Esophagus (tissue), 2 donors: ENCODE measurements at regions not wholly inside any gene's neighbourhood (a gene's known extent, or its start where the extent isn't known, plus 50 kb on each side); places are given as distances from the start of the nearest gene placed in this dataset.
"Not testable (repeated sequence)": the region's sequence is repeated elsewhere in the genome, so short reads cannot be mapped to it uniquely, and the experiment has no call there.

Source experiments
- H3K27ac ChIP-seq, 2 donors: one replicate each; pipeline ENCODE4 v1.5.1; 2013; ENCODE audit warnings: low read depth in 2 of 2, mild to moderate bottlenecking in 2 of 2, inconsistent platforms in 1 of 2, low read length in 1 of 2, moderate library complexity in 1 of 2
- H3K27me3 ChIP-seq, 2 donors: one replicate each; pipeline ENCODE4 v1.6.1; 2013; ENCODE audit warnings: low read length in 2 of 2, control low read depth in 1 of 2, mild to moderate bottlenecking in 1 of 2; ENCODE audit not compliant: insufficient read depth in 2 of 2, control insufficient read depth in 1 of 2
- H3K36me3 ChIP-seq, 2 donors: one replicate each; pipeline ENCODE4 v1.6.1; 2013; ENCODE audit warnings: low read length in 1 of 2; ENCODE audit not compliant: control insufficient read depth in 2 of 2, insufficient read depth in 2 of 2
- H3K4me1 ChIP-seq, 2 donors: one replicate each; pipeline ENCODE4 v1.6.1; 2013; ENCODE audit warnings: low read length in 1 of 2; ENCODE audit not compliant: control insufficient read depth in 2 of 2, insufficient read depth in 2 of 2
- H3K4me3 ChIP-seq, 2 donors: one replicate each; pipeline ENCODE4 v1.5.1; 2013; ENCODE audit warnings: low read length in 2 of 2, mild to moderate bottlenecking in 2 of 2, low read depth in 1 of 2, moderate library complexity in 1 of 2
- H3K9me3 ChIP-seq, 2 donors: one replicate each; pipeline ENCODE4 v1.6.1; 2013; ENCODE audit warnings: mild to moderate bottlenecking in 2 of 2, low read depth in 1 of 2, low read length in 1 of 2, moderate library complexity in 1 of 2; ENCODE audit not compliant: control insufficient read depth in 2 of 2, insufficient read depth in 1 of 2
- WGBS, 2 donors: extraction: QIAGEN DNeasy Blood & Tissue Kit; methylation state at CpG; one replicate each; pipeline ENCODE4 v1.1.7; 2013; 5-methylcytosine and 5-hydroxymethylcytosine counted together
- donor health status: healthy with polysubstance abuse.
- donor health status: Bipolar disorder and iron deficiency.

DNA sequence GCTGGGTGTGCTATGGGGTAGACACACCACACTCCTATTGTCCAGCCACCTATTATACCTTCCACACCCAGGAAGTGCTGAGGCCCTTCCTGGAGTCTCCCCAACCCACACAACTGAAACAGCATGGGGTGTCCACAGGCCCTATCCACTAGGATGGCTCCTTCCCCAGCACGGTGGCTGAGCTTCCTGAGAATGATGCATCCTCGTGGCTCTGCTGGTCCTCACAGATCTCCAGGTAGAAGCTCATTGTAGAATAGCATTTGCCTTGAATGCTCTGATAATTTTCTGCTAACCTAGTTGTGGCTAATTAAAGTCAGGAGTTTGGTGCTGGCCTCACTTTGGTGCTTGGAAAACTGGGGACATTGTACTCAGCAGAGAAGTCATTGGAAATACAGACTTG lies 182.6 kb downstream of the ANKRD30B start:
- no peaks in the 10 kb centered on the region for H3K36me3 ChIP-seq
- 75 to 76% methylated on average over 2 of the region's 2 CpGs for WGBS, 2 donors
- peaks cover 14 to 15% of the 10 kb centered on the region in 2 donors for H3K9me3 ChIP-seq
- H3K4me1 ChIP-seq: no peaks in the 10 kb centered on the region
- no peak overlapping the region for H3K27ac ChIP-seq
- H3K27me3 ChIP-seq: no peaks in the 10 kb centered on the region
- no peak overlapping the region for H3K4me3 ChIP-seq

DNA sequence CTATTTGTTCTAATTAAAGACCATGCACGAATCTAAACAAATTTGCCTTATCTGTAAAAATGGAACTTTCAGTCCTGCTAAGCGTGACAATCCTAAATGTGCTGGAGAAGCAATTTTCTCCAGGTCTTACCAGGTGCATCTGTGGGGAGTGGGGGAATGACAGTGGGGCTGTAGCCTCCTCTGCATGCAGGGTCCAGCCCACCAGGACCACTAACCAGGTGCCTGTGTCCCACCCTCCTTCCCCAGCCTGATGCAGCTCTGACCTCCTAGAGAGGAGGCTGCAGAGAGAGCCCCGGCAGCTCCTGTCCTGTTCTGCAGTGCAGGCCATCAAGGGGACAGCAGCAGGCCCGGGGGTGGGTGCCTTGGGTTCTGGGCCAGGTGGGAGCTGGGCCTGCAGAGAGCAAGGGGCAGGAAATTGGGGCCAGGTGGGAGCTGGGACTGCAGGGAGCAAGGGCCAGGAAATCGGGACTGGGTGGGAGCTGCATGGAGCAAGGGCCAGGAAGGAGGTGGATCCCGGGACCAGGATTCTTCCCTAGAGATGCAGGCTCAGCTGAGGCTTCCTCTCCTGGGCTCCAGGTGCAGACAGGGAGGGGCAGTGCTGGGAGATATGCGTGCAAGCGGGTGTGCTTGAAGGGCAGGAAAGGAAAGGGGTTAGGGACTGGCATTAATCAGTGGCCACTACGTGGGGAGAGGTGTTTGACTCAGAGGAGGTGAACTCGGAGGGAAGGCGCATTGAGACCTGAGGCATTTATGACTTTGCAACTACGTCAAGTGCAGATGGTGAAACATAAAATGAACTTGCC lies 185.3 kb downstream of the ANKRD30B start:
- Histone ChIP-seq H3K4me1 (no peaks in the 10 kb centered on the region), H3K36me3 (no peaks in the 10 kb centered on the region), H3K4me3 (no peak overlapping the region), H3K27me3 (no peaks in the 10 kb centered on the region), H3K27ac (no peak overlapping the region), H3K9me3 (peaks cover 16 to 19% of the 10 kb centered on the region in 2 donors)
- WGBS, 2 donors: 71 to 74% methylated on average over 11 to 12 of the region's 12 CpGs

DNA sequence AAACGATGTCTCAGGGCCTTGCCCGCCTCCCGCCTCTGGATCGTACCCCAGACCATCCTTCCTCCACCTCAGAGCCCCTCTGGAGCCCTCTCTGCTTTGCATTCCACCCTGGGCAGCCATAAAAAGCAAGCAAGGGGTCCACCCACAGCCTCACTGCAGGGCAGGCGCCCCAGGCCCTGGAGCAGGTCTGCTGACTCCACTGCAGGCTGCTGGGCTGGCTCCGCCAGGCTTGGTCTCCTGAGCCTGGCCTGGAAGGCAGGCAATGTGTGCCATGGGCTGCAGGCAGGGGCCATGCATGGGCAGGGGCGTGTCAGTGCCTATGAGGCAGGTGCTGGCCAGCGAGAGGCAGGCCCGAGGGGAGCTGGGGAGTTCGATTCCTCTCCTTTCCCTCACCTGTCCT lies 186.0 kb downstream of the ANKRD30B start:
- Histone ChIP-seq H3K4me3 (no peak overlapping the region), H3K4me1 (no peaks in the 10 kb centered on the region), H3K27ac (no peak overlapping the region), H3K27me3 (no peaks in the 10 kb centered on the region), H3K36me3 (no peaks in the 10 kb centered on the region), H3K9me3 (peaks cover 16 to 19% of the 10 kb centered on the region in 2 donors)
- WGBS, 2 donors: 76 to 86% methylated on average over 10 of the region's 10 CpGs

DNA sequence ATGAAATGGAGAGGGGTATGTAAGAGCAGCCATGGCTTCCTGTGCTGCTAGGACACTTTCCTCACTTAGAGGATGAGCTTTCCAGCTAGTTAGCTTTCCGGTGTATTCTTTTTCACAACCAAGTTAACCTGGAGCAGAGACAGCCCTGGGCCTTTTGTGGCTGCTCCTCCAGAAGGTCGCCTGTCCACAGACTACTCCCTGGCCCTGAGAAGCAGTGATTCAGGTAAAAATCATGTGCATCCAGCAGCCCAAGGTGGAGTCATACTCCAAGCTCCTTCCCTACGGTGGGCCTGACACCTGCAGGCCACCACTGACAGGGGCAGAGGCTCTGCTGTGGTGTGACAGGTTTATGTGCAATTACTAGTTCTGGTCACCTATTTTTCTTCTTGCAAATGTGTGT lies 187.2 kb downstream of the ANKRD30B start:
- H3K4me3 ChIP-seq: no peak overlapping the region
- no peaks in the 10 kb centered on the region for H3K27me3 ChIP-seq
- H3K9me3 ChIP-seq: peaks cover 18 to 20% of the 10 kb centered on the region in 2 donors
- WGBS, 2 donors: 69 to 70% methylated on average over 3 of the region's 3 CpGs
- no peaks in the 10 kb centered on the region for H3K36me3 ChIP-seq
- H3K4me1 ChIP-seq: no peaks in the 10 kb centered on the region
- H3K27ac ChIP-seq: no peak overlapping the region

DNA sequence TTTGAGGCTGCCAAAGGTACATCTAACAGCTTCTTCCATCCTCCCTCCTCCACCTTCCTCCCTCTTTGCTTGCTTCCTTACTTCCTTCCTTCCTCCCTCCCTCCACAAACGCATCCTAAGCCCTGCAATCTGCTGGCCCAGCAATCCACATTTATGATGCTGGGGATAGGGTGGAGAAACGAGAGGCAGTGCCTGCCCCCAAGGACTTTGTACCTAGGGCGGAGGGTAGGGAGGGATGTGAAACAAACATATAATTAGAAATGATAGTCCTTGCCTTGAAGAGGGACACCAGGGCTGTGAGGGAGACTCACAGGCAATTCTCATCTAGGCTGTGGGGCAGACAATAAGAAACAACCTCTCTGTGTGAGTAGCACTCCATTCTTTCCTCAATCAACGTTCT lies 188.3 kb downstream of the ANKRD30B start:
- Histone ChIP-seq H3K9me3 (peaks cover 18 to 19% of the 10 kb centered on the region in 2 donors), H3K4me3 (no peak overlapping the region), H3K27me3 (no peaks in the 10 kb centered on the region), H3K27ac (no peak overlapping the region), H3K36me3 (no peaks in the 10 kb centered on the region), H3K4me1 (no peaks in the 10 kb centered on the region)
- WGBS, 2 donors: 50 to 53% methylated on average over 4 of the region's 4 CpGs

DNA sequence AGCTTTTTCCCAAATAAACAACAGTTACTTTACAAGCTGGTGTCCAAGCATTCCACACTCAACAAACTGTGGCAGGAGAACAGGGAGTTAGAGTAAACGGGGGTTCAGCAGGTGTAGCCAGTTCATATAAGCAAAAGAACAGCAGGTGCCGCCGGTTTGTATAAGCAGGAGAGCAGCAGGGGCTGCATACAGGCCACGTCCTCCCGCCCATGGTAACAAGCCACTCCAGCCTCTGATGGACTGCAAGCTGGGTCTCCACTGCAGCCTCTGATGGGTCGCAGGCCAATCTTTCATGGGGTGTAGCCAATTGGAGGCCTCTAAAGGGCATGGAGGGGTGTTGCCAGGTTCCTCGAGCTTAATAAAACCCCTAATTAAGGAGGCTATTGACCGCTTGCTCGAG lies 189.3 kb downstream of the ANKRD30B start:
- Histone ChIP-seq H3K27ac (no peak overlapping the region), H3K9me3 (peaks cover 15 to 21% of the 10 kb centered on the region in 2 donors), H3K36me3 (no peaks in the 10 kb centered on the region), H3K27me3 (no peaks in the 10 kb centered on the region), H3K4me3 (no peak overlapping the region), H3K4me1 (no peaks in the 10 kb centered on the region)
- WGBS, 2 donors: 80% methylated on average over 9 of the region's 9 CpGs

DNA sequence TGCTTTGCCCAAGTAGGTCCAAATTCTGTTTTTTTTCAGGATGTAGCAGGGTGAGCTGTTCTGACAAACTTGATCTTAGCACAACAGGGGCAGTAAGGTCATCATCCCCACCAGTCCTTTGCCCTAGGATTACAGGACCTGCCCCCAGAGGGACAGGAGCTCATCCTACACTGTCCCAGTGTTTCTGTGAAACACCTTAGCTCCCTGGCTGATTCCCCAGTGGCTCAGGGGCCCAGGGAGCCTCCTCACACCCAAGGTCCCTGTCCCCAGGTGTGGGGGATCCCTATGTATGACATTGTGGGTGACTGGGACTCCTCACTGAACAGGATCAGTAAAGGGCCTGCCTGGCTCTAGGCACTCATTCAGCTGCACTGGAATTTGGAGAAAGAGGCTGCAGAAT lies 191.2 kb downstream of the ANKRD30B start:
- peaks cover 8 to 16% of the 10 kb centered on the region in 2 donors for H3K9me3 ChIP-seq
- no peaks in the 10 kb centered on the region for H3K4me1 ChIP-seq
- no peak overlapping the region for H3K27ac ChIP-seq
- no peaks in the 10 kb centered on the region for H3K27me3 ChIP-seq
- H3K36me3 ChIP-seq: no peaks in the 10 kb centered on the region
- no peak overlapping the region for H3K4me3 ChIP-seq

DNA sequence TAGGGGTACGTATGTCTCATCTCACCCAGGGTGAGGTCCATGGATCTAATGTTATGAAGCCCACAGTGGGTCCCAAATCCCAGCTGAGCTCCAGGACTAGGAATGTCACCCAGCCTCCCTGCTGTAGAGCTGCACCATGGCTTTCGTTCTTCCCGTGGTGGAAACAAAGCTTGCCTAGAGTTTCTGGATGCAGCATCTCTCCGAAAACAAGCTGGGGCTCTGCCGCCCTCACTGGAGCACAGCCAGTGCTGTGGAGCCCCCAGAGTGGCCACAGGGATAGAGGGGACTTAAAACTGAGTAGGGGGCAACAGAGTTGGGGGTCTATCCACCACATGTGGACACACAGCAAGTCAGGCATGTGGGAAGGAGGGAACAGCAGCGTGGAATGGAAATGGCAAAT lies 192.1 kb downstream of the ANKRD30B start:
- H3K36me3 ChIP-seq, H3K27ac ChIP-seq, H3K27me3 ChIP-seq, H3K4me1 ChIP-seq, H3K4me3 ChIP-seq: not testable (repeated sequence)
- 75 to 78% methylated on average over 6 of the region's 6 CpGs for WGBS, 2 donors
- peaks cover 9 to 16% of the 10 kb centered on the region in 2 donors for H3K9me3 ChIP-seq

DNA sequence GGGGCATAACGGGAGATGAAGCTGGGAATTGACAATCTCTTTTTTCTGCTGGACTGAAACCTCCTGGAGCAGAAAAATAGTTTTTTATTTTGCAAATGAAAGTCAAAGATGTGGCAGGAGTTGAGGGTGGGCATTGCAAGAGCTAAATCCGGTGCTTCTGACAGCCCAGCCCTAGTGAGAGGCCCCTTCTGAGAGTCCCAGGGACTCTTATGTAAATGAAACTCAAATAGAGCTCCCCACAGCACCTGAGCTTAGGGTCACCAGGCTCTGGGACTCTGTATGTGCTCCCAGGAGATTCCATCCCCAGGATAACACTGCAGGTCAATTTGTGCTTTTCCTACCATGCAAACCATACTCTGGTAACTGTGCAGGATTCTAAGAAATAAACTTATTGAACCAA lies 192.8 kb downstream of the ANKRD30B start:
- no peak overlapping the region for H3K4me3 ChIP-seq
- H3K9me3 ChIP-seq: peaks cover 11 to 12% of the 10 kb centered on the region in 2 donors
- no peaks in the 10 kb centered on the region for H3K36me3 ChIP-seq
- WGBS, 2 donors: 44 to 50% methylated on average over 2 of the region's 2 CpGs
- H3K27me3 ChIP-seq: no peaks in the 10 kb centered on the region
- H3K27ac ChIP-seq: no peak overlapping the region
- no peaks in the 10 kb centered on the region for H3K4me1 ChIP-seq

DNA sequence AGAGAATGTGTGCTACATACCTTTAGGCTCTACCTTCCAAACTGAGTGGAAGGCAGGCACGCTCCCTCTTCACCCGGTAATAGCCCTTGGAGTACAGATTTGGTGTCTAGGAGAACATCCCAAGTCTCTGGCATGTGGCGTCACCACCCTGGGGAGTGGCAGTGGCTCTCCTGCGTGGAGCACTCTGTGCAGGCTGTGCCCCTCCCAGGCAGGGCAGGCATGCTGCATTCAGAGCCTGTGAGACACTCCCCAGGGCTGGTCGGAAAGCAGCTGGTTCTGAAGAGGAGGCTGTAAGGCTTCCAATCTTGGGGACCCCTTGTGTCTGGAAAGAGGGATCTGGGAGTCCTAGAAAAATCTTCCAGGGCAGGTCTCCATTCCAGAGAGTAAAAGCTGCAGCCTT lies 193.3 kb downstream of the ANKRD30B start:
- Histone ChIP-seq H3K9me3 (peaks cover 11 to 12% of the 10 kb centered on the region in 2 donors), H3K4me1 (no peaks in the 10 kb centered on the region), H3K27me3 (no peaks in the 10 kb centered on the region), H3K36me3 (no peaks in the 10 kb centered on the region), H3K4me3 (no peak overlapping the region), H3K27ac (no peak overlapping the region)
- 51 to 61% methylated on average over 5 of the region's 5 CpGs for WGBS, 2 donors
